ENCODE measurements at regions not wholly inside any gene's neighbourhood (a gene's known extent, or its start where the extent isn't known, plus 50 kb on each side); places are given as distances from the start of the nearest gene placed in this dataset.

DNA sequence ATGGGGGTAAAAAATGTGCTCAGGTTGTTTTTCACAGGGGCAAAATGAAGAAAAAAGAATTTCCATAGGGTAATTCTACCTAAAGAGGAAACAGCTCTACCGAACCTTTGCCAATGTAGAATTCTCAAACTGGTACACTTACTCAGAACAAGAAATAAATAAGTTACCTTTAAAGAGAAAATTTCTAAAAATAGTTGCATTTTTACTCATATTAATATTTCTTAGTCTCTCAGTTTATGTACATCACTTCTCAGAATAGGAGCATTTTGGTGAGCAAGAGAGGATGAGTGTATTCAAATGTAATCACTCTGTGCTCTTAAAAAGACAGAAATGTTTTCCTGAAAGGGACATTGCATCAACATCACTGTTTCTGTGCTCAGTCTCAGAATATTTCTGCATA lies 574.7 kb upstream of the SLC8A1 start:
- no peak overlapping the region for H3K4me2 ChIP-seq (ENCODE audit: extremely low read depth, insufficient read depth, low read length)
- no peaks in the 10 kb centered on the region for H3K27me3 ChIP-seq (ENCODE audit: control insufficient read depth, insufficient read depth, low read length)

DNA sequence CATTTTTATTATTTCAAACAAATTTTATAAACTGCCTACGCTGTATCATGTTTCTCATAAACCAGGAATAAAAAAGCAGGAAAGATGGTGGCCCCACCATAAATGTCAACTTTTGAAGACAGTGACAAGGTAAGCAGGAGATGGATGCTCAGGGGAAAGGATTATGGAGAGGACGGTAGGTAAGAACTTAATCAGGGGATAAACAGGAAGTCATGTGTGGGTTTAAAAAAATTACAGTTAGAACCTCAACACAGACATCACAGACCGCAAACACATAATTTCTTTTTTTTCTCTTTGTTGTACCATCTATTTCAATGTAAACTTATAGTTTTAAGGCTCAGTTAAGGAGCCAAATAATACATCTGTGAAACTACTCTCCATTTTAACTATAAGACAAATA lies 575.2 kb upstream of the SLC8A1 start:
- no peak overlapping the region for H3K4me3 ChIP-seq (replicated peaks in 1 of 4; ENCODE audit: control extremely low read depth in 1 of 4, insufficient read depth in 1 of 4, low read depth in 3 of 4, low read length in 4 of 4)
- H4K20me1 ChIP-seq (ENCODE audit: control insufficient read depth, extremely low read depth, insufficient read depth, low read length) = no peaks in the 10 kb centered on the region
- H3K27me3 ChIP-seq (ENCODE audit: control insufficient read depth, insufficient read depth, low read length) = no peaks in the 10 kb centered on the region
- no peaks in the 10 kb centered on the region for H3K4me1 ChIP-seq (ENCODE audit: control insufficient read depth, extremely low read depth, insufficient read depth, low read length)
- H2AFZ ChIP-seq (ENCODE audit: low read length) = no peak overlapping the region
- H3K9me3 ChIP-seq (ENCODE audit: control insufficient read depth, insufficient read depth, low read depth, low read length) = no peaks in the 10 kb centered on the region
- H3K4me2 ChIP-seq (ENCODE audit: extremely low read depth, insufficient read depth, low read length) = no peak overlapping the region
- no peak overlapping the region for H3K27ac ChIP-seq (ENCODE audit: insufficient read depth, low read length)
- H3K9ac ChIP-seq (ENCODE audit: insufficient read depth, low read length) = no peak overlapping the region
- no peak for TF ChIP-seq EZH2 (IDR thresholded peaks at IDR 0.05; ENCODE audit: low read length, missing control alignments)
- TF ChIP-seq, protein P1, sequence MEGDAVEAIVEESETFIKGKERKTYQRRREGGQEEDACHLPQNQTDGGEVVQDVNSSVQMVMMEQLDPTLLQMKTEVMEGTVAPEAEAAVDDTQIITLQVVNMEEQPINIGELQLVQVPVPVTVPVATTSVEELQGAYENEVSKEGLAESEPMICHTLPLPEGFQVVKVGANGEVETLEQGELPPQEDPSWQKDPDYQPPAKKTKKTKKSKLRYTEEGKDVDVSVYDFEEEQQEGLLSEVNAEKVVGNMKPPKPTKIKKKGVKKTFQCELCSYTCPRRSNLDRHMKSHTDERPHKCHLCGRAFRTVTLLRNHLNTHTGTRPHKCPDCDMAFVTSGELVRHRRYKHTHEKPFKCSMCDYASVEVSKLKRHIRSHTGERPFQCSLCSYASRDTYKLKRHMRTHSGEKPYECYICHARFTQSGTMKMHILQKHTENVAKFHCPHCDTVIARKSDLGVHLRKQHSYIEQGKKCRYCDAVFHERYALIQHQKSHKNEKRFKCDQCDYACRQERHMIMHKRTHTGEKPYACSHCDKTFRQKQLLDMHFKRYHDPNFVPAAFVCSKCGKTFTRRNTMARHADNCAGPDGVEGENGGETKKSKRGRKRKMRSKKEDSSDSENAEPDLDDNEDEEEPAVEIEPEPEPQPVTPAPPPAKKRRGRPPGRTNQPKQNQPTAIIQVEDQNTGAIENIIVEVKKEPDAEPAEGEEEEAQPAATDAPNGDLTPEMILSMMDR (conservative IDR thresholded peaks at IDR 0.05 in 1 of 2, IDR thresholded peaks at IDR 0.05 in 1 of 2; ENCODE audit: low read depth in 1 of 2, low read length in 2 of 2) = no peak
- H3K36me3 ChIP-seq (ENCODE audit: control insufficient read depth, insufficient read depth, low read length) = no peaks in the 10 kb centered on the region
- no peak for DNase-seq (ENCODE audit: low read depth in 2 of 2)
- no peaks in the 10 kb centered on the region for H3K79me2 ChIP-seq (ENCODE audit: control insufficient read depth, insufficient read depth, low read length)

More for the DNA sequence above, 574.7 kb upstream of the SLC8A1 start:
- no peak overlapping the region for H3K9ac ChIP-seq (ENCODE audit: insufficient read depth, low read length)
- no peaks in the 10 kb centered on the region for H3K79me2 ChIP-seq (ENCODE audit: control insufficient read depth, insufficient read depth, low read length)
- no peaks in the 10 kb centered on the region for H3K4me1 ChIP-seq (ENCODE audit: control insufficient read depth, extremely low read depth, insufficient read depth, low read length)
- no peak for TF ChIP-seq EZH2 (IDR thresholded peaks at IDR 0.05; ENCODE audit: low read length, missing control alignments)
- TF ChIP-seq, protein P1 (conservative IDR thresholded peaks at IDR 0.05 in 1 of 2, IDR thresholded peaks at IDR 0.05 in 1 of 2; ENCODE audit: low read depth in 1 of 2, low read length in 2 of 2) = no peak
- H3K36me3 ChIP-seq (ENCODE audit: control insufficient read depth, insufficient read depth, low read length) = no peaks in the 10 kb centered on the region
- no peak overlapping the region for H2AFZ ChIP-seq (ENCODE audit: low read length)
- H3K4me3 ChIP-seq (replicated peaks in 1 of 4; ENCODE audit: control extremely low read depth in 1 of 4, insufficient read depth in 1 of 4, low read depth in 3 of 4, low read length in 4 of 4) = no peak overlapping the region
- H3K27ac ChIP-seq (ENCODE audit: insufficient read depth, low read length) = no peak overlapping the region
- DNase-seq (ENCODE audit: low read depth in 2 of 2) = no peak
- no peaks in the 10 kb centered on the region for H3K9me3 ChIP-seq (ENCODE audit: control insufficient read depth, insufficient read depth, low read depth, low read length)
- H4K20me1 ChIP-seq (ENCODE audit: control insufficient read depth, extremely low read depth, insufficient read depth, low read length) = no peaks in the 10 kb centered on the region

DNA sequence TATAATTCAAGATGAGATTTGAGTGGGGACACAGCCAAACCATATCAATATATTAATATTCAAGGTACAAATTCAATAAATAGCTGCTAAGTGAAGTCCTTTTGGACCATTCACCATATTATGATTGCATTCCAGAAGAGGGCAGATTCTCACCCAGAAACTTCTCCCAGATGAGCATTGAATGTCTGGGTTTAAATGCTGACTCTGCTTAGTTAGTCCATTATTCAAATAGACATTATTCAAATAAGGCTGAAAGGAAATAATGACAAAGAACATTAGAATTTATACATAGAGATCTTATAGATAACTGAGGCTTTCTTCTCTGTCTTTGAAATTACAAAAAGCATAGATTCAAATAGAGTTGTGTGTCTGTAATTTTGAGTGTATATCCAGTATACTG lies 579.4 kb upstream of the SLC8A1 start:
- H3K79me2 ChIP-seq (ENCODE audit: control insufficient read depth, insufficient read depth, low read length) = no peaks in the 10 kb centered on the region
- no peaks in the 10 kb centered on the region for H3K9me3 ChIP-seq (ENCODE audit: control insufficient read depth, insufficient read depth, low read depth, low read length)
- no peak overlapping the region for H2AFZ ChIP-seq (ENCODE audit: low read length)
- H3K27me3 ChIP-seq (ENCODE audit: control insufficient read depth, insufficient read depth, low read length) = no peaks in the 10 kb centered on the region
- no peaks in the 10 kb centered on the region for H3K36me3 ChIP-seq (ENCODE audit: control insufficient read depth, insufficient read depth, low read length)
- no peak overlapping the region for H3K27ac ChIP-seq (ENCODE audit: insufficient read depth, low read length)
- no peak overlapping the region for H3K9ac ChIP-seq (ENCODE audit: insufficient read depth, low read length)
- no peaks in the 10 kb centered on the region for H4K20me1 ChIP-seq (ENCODE audit: control insufficient read depth, extremely low read depth, insufficient read depth, low read length)
- H3K4me2 ChIP-seq (ENCODE audit: extremely low read depth, insufficient read depth, low read length) = no peak overlapping the region
- TF ChIP-seq, protein P1 (conservative IDR thresholded peaks at IDR 0.05 in 1 of 2, IDR thresholded peaks at IDR 0.05 in 1 of 2; ENCODE audit: low read depth in 1 of 2, low read length in 2 of 2) = no peak
- TF ChIP-seq EZH2 (IDR thresholded peaks at IDR 0.05; ENCODE audit: low read length, missing control alignments) = no peak
- no peak for DNase-seq (ENCODE audit: low read depth in 2 of 2)
- H3K4me3 ChIP-seq (replicated peaks in 1 of 4; ENCODE audit: control extremely low read depth in 1 of 4, insufficient read depth in 1 of 4, low read depth in 3 of 4, low read length in 4 of 4) = no peak overlapping the region
- no peaks in the 10 kb centered on the region for H3K4me1 ChIP-seq (ENCODE audit: control insufficient read depth, extremely low read depth, insufficient read depth, low read length)

Measured in fibroblast of lung (primary cell).